ENCODE measurements at regions not wholly inside any gene's neighbourhood (a gene's known extent, or its start where the extent isn't known, plus 50 kb on each side); places are given as distances from the start of the nearest gene placed in this dataset.
"Not testable (repeated sequence)": the region's sequence is repeated elsewhere in the genome, so short reads cannot be mapped to it uniquely, and the experiment has no call there.

GRCh38 chr2:22967756-22968155, 417.2 kb upstream of the KLHL29 start:
- no peak for DNase-seq

- no peak for DNase-seq
These were observed 414.5 kb upstream of the KLHL29 start for GRCh38 chr2:22970284-22970975.

- DNase-seq, result no peak
These were observed 414.0 kb upstream of the KLHL29 start for GRCh38 chr2:22970991-22971390.

GRCh38 chr2:22981785-22982184, 403.2 kb upstream of the KLHL29 start:
- DNase-seq, result no peak

GRCh38 chr2:22984152-22984551, 400.8 kb upstream of the KLHL29 start:
- DNase-seq, result not testable (repeated sequence)

GRCh38 chr2:22990246-22990645, 394.7 kb upstream of the KLHL29 start:
- DNase-seq, result no peak

- no peak for DNase-seq
These were observed 393.1 kb upstream of the KLHL29 start for GRCh38 chr2:22991844-22992243.

GRCh38 chr2:22992441-22992840, 392.5 kb upstream of the KLHL29 start:
- DNase-seq, result no peak

GRCh38 chr2:22993250-22993649, 391.7 kb upstream of the KLHL29 start:
- no peak for DNase-seq

- DNase-seq, result no peak
These were observed 389.4 kb upstream of the KLHL29 start for GRCh38 chr2:22995576-22995975.

GRCh38 chr2:22996911-22997310, 388.1 kb upstream of the KLHL29 start:
- no peak for DNase-seq

GRCh38 chr2:22998359-22998758, 386.6 kb upstream of the KLHL29 start:
- DNase-seq, result no peak

GRCh38 chr2:22999951-23000350, 385.0 kb upstream of the KLHL29 start:
- no peak for DNase-seq

GRCh38 chr2:23002234-23002633, 382.7 kb upstream of the KLHL29 start:
- DNase-seq, result no peak

GRCh38 chr2:23005469-23005868, 379.5 kb upstream of the KLHL29 start:
- DNase-seq, result no peak

- DNase-seq, result no peak
These were observed 377.2 kb upstream of the KLHL29 start for GRCh38 chr2:23007631-23008235.

GRCh38 chr2:23008440-23008839, 376.5 kb upstream of the KLHL29 start:
- DNase-seq, result no peak

- DNase-seq, result no peak
These were observed 376.0 kb upstream of the KLHL29 start for GRCh38 chr2:23008951-23009350.

- DNase-seq, result no peak
These were observed 375.3 kb upstream of the KLHL29 start for GRCh38 chr2:23009545-23010149.

GRCh38 chr2:23012499-23012898, 372.5 kb upstream of the KLHL29 start:
- no peak for DNase-seq

- no peak for DNase-seq
These were observed 369.3 kb upstream of the KLHL29 start for GRCh38 chr2:23015651-23016200.

GRCh38 chr2:23019476-23019875, 365.5 kb upstream of the KLHL29 start:
- no peak for DNase-seq

GRCh38 chr2:23020659-23021058, 364.3 kb upstream of the KLHL29 start:
- DNase-seq, result no peak

All from activated naive CD4-positive, alpha-beta T cell treated with anti-CD3 and anti-CD28 coated beads, Interleukin-2, amount 50 U/mL, for 16 hours (primary cell).